MCF 10A (cell line): ENCODE measurements at regions not wholly inside any gene's neighbourhood (a gene's known extent, or its start where the extent isn't known, plus 50 kb on each side); places are given as distances from the start of the nearest gene placed in this dataset.

Experiments
- BruUV-seq: library from RNA; stranded (reverse); fragments of 400-500 nt; replicated peaks from 2 replicates; lab custom pipeline; 2021; lab: Mats Ljungman, UMichigan
- CTCF ChIA-PET: fragments of 300-600 bp; sonication (Branson Sonifier 250); formaldehyde crosslinking; extraction: SDS; loops from one replicate; lab custom pipeline; 2021; ENCODE audit warnings: antibody characterized with exemption, inconsistent platforms; lab: Yijun Ruan, JAX
- POLR2A ChIA-PET: fragments of 300-600, 350-650 bp; sonication (Branson Sonifier 250); formaldehyde crosslinking; extraction: SDS; loops from one replicate; lab custom pipeline; 2020; ENCODE audit warnings: antibody characterized with exemption, inconsistent platforms; lab: Yijun Ruan, JAX
- DNase-seq: peaks from one replicate; pipeline ENCODE4 v3.0.0-alpha.2; 2018; ENCODE audit not compliant: unreplicated experiment
- H3K27ac Mint-ChIP-seq: one replicate; pipeline ENCODE4 v1.8.0; 2022; ENCODE audit warnings: mild to moderate bottlenecking, low read depth, mixed read lengths; ENCODE audit not compliant: unreplicated experiment
- H3K27me3 Mint-ChIP-seq: one replicate; pipeline ENCODE4 v1.8.0; 2022; ENCODE audit warnings: mixed read lengths; ENCODE audit not compliant: insufficient read depth, unreplicated experiment
- H3K36me3 Mint-ChIP-seq: one replicate; pipeline ENCODE4 v1.8.0; 2022; ENCODE audit warnings: mild to moderate bottlenecking, moderate library complexity, mixed read lengths; ENCODE audit not compliant: insufficient read depth, unreplicated experiment
- H3K4me1 Mint-ChIP-seq: one replicate; pipeline ENCODE4 v1.8.0; 2022; ENCODE audit warnings: mixed read lengths; ENCODE audit not compliant: insufficient read depth, unreplicated experiment
- H3K4me3 Mint-ChIP-seq: one replicate; pipeline ENCODE4 v1.8.0; 2022; ENCODE audit warnings: mild to moderate bottlenecking, moderate library complexity, mixed read lengths; ENCODE audit not compliant: unreplicated experiment
- H3K9me3 Mint-ChIP-seq: one replicate; pipeline ENCODE4 v1.8.0; 2022; ENCODE audit warnings: mixed read lengths; ENCODE audit not compliant: unreplicated experiment
- CTCF ChIP-seq: fragments of 200-600 bp; IDR thresholded peaks from one replicate; pipeline ENCODE4 v1.8.0; 2022; ENCODE audit warnings: antibody characterized with exemption, mild to moderate bottlenecking; ENCODE audit not compliant: unreplicated experiment
- intact Hi-C: fragments of 100-400 bp; cut with micrococcal nuclease; formaldehyde crosslinking; loops from 2 replicates; pipeline ENCODE4 v1.14.1; 2022

- peaks cover 79% of the 10 kb centered on the region for H3K27me3 Mint-ChIP-seq
Observed at GRCh38 chr14:93870377-93870776, 56.8 kb upstream of the FAM181A start.

DNA sequence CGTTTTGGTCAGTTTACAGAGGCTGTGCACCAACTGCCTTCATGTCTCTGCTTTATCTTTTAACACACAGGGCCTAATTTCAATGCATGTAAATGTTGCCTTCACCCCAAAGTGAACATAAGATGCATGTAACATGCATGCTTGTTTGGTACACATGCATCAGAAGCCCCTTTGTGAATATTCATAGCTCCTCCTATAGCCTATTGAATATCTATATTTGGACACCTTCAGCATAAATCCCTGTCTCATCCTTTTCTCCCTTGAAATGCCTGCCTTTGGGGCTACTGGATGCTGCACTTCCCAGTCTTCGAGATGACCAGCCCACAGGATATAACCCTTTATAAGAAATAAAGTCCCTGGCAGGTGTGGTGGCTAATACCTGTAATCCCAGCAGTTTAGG is 57.7 kb upstream of the FAM181A start:
- Mint-ChIP-seq H3K36me3 (no peaks in the 10 kb centered on the region), H3K9me3 (peaks cover 6% of the 10 kb centered on the region), H3K4me3 (no peak overlapping the region), H3K4me1 (no peaks in the 10 kb centered on the region), H3K27me3 (peaks cover 85% of the 10 kb centered on the region), H3K27ac (no peak overlapping the region)
- POLR2A ChIA-PET: interaction anchor here (0.6 kb wide), 1 partner anchor 1145 kb away, joined by 3 read pairs; no protein-coding TSS in a partner anchor
- BruUV-seq: no TSS peak
- no peak for TF ChIP-seq CTCF
- CTCF ChIA-PET: interaction anchor here (0.7 to 2.3 kb wide), 3 partner anchors 9 to 214 kb away, joined by 3 to 11 read pairs (median 5); no protein-coding TSS in a partner anchor
- intact Hi-C loops: no loop called here
- no peak for DNase-seq

More at GRCh38 chr14:93870377-93870776, 56.8 kb upstream of the FAM181A start:
- no peak for DNase-seq
- Mint-ChIP-seq H3K4me1 (no peaks in the 10 kb centered on the region), H3K36me3 (no peaks in the 10 kb centered on the region), H3K27ac (no peak overlapping the region), H3K4me3 (no peak overlapping the region), H3K9me3 (peaks cover 6% of the 10 kb centered on the region)
- no TSS peak for BruUV-seq
- intact Hi-C loops: no loop called here
- no peak for TF ChIP-seq CTCF
- ChIA-PET POLR2A (no interaction called here), CTCF (interaction anchor here (1.5 kb wide), 1 partner anchor 22 kb away, joined by 5 read pairs; no protein-coding TSS in a partner anchor)

DNA sequence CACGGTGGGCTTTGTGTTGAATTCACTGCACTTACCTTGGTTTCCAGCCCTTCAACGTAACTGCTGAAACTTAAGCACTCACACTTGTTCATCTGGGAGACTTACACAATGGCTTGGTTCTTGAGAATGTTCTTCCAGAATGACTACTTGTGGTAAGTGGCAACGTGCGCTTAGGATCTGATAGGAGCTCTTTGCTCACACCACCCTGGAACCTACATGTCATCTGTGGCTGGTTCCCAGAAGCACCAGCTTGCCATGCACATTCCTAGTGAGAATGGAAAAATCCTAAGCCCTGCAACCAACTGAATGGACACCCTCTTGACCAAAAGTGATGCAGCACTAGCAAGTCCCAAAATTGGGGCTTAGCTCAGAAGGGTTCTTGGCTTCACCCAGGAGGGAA is 59.0 kb upstream of the FAM181A start:
- H3K36me3 Mint-ChIP-seq: no peaks in the 10 kb centered on the region
- no peaks in the 10 kb centered on the region for H3K4me1 Mint-ChIP-seq
- no peak for DNase-seq
- H3K4me3 Mint-ChIP-seq: no peak overlapping the region
- no peak for TF ChIP-seq CTCF
- peaks cover 80% of the 10 kb centered on the region for H3K27me3 Mint-ChIP-seq
- CTCF ChIA-PET: interaction anchor here (0.6 to 2.3 kb wide), 3 partner anchors 14 to 213 kb away, joined by 3 to 11 read pairs (median 3); no protein-coding TSS in a partner anchor
- BruUV-seq: no TSS peak
- POLR2A ChIA-PET: interaction anchor here (0.9 kb wide), 1 partner anchor 9 kb away, joined by 4 read pairs; no protein-coding TSS in a partner anchor
- intact Hi-C loops: no loop called here
- H3K27ac Mint-ChIP-seq: no peak overlapping the region
- peaks cover 6% of the 10 kb centered on the region for H3K9me3 Mint-ChIP-seq

DNA sequence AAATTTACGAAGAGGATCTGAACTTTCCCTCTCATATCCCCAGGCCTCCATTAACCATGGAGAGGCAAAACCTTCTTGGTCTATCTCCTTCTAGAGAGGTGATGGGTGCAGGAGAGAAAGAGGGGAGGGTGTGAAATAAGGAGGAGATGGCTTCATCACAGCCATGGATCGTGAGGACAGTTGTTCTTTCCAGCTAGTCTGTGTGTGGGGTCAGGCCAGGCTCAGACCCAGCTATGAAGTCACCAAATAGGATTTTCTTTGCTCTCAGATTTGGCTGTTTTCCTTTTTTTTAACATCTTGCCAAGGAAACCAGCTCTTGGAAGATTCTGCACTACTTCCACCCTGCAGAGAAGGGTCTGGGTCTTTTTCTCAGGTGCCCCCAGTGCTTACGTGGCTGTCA is 64.9 kb upstream of the FAM181A start:
- POLR2A ChIA-PET: no interaction called here
- no peaks in the 10 kb centered on the region for H3K36me3 Mint-ChIP-seq
- H3K9me3 Mint-ChIP-seq: peaks cover 6% of the 10 kb centered on the region
- no peaks in the 10 kb centered on the region for H3K4me1 Mint-ChIP-seq
- DNase-seq: no peak
- no peak overlapping the region for H3K27ac Mint-ChIP-seq
- BruUV-seq: no TSS peak
- no peak for TF ChIP-seq CTCF
- H3K27me3 Mint-ChIP-seq: peaks cover 70% of the 10 kb centered on the region
- H3K4me3 Mint-ChIP-seq: no peak overlapping the region
- CTCF ChIA-PET: interaction anchor here (0.7 to 1.0 kb wide), 3 partner anchors 10 to 207 kb away, joined by 3 to 5 read pairs (median 3); no protein-coding TSS in a partner anchor
- intact Hi-C loops: no loop called here
